T-helper 2 cell treated with Interferon-gamma antibody and Interleukin-4, amounts not matched to agents 100 ng/mL and 5 ng/mL, for 36 hours (primary cell): ENCODE measurements at regions not wholly inside any gene's neighbourhood (a gene's known extent, or its start where the extent isn't known, plus 50 kb on each side); places are given as distances from the start of the nearest gene placed in this dataset.

Experiments used
- intact Hi-C: fragments of 100-400 bp; cut with micrococcal nuclease; formaldehyde crosslinking; loops from one replicate; pipeline ENCODE4 v1.15.1; 2023

DNA sequence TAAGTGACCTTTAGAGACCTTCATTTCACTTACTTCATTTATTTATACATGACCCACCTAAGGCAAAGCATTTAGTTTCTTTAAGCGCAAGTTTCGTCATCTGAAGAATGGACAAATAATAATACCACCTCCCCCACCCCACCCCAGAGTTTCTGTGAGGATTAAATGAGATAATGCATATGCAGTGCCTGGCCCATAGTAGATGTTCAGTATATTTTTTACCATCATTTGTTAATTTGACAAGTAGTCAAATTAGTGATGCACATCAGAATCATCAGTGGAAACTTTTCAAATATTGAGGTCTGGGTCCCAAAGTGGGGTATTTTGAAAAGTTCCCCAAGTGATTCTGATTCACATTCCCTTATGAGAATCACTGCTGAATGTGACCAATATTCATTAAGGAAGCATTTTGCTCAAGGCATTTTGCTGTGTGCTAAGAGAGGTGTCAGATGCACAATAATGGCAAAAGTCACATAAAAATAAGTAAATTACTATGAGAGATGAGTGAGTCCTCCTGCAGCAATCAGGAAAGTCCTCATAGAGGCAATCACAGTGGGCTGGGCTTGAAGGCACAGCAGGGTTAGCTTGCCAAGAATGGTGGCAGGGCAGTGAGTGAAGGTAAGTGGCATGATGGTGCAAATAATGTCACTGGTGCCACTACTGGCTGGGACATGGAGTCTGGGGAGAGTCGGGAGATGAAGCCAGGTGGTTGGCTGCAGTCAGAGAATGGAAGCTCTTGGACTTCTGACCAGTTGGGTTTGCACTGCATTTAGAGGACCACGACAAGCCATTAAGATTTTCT is 244.1 kb downstream of the PTEN start:
- intact Hi-C loops: no loop called here

DNA sequence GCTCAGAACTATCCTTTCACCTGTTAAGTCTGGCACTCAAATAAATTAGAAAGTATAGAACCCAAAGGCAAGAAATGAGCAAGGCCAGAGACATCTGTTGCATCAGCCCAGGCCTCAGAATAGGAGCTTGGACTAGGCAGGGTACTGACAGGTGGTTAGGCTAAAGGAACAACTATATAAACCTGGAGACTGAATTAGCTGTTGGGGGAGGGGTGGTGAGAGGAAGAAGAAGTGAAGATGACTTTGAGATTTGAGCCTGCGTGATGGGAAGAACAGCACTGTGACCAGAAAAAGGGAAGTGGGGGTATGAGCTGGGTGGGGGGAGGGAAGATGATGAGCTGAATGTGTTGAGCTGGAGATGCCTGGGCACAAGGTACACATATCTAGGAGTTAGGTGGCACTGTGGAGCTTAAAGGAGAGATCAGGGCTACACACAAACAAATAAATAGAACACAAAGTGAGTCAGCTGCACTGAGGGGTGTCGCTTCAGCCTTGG is 244.7 kb downstream of the PTEN start:
- intact Hi-C loops: no loop called here

DNA sequence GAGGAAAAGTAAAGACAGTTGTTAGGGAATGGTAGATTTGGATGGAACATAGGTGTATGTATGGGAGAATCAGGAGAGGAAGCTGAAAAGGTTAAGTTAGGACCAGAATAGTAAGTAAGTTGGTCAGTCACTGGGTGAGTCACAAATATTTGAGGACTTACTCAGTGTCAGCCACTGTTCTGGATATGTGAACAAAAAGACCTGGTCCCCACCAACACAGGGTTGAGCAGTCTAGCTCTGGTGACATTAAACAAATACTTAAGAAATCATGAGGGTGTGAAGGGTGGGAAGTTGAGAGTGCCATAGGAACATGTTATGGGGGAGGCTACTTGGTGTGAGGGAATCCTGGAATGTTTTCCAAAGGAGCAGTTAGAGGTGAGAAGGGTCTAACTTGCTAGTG is 246.9 kb downstream of the PTEN start:
- intact Hi-C loops: loop anchor here (10.0 kb wide), 1 partner anchor 444 kb away; no protein-coding TSS in a partner anchor

DNA sequence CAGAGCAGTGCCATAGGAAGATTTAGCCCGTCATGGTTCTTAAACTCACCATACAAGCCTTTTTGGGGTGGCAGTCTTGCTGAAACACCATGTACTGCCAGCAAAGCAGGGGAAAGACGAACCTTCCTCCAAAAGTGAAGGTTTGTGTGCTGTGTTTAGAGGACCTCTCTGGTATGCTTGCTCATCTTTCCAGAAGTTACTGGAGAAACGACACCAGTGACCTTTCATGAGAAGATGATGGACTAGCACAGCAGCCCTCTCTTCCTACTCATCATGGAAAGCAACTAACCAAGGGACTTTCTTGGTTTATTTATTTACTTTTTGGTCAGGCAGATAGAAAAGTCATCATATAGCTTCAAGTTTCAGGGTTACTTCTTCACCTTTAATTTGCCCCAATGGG is 247.4 kb downstream of the PTEN start:
- intact Hi-C loops: loop anchor here (10.0 kb wide), 1 partner anchor 444 kb away; no protein-coding TSS in a partner anchor

DNA sequence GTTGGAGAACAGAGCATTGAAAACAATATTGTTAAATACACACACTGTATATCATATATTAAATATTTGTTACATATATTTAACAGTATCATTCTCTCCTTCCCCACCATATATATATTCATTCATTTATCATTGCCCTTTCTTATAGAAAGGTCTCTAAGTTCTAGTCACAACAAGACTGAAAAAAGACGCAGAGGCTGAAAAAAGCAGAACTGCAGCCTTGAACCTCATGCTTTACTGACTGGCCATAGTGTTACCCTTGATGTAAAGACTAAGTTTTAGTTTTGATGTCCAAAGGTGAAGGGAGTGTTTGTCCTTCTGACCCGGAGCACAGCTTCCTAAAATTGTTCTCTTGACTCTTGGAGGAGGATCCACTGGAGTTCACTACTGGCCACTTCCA is 247.9 kb downstream of the PTEN start:
- intact Hi-C loops: loop anchor here (10.0 kb wide), 1 partner anchor 444 kb away; no protein-coding TSS in a partner anchor

DNA sequence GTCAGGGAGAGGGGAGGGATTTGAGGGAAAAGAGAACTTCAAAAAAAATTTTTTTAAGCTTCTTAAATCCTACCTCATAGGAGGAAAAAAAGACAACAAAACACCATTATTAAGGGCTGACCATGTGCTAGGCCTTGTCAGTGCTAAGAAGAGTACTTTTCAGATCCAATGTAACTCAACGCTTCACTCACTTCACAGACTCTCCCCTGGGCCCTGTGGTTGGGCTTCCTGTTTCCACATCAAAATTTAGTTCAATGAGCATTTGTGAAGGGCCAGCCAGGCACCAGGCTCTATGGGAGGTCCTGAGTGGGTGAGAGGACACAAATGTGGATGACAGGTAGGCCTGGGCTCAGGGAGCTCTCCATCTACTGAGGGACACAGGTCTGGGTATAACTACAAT is 249.8 kb downstream of the PTEN start:
- intact Hi-C loops: loop anchor here (10.0 kb wide), 1 partner anchor 442 kb away; no protein-coding TSS in a partner anchor

DNA sequence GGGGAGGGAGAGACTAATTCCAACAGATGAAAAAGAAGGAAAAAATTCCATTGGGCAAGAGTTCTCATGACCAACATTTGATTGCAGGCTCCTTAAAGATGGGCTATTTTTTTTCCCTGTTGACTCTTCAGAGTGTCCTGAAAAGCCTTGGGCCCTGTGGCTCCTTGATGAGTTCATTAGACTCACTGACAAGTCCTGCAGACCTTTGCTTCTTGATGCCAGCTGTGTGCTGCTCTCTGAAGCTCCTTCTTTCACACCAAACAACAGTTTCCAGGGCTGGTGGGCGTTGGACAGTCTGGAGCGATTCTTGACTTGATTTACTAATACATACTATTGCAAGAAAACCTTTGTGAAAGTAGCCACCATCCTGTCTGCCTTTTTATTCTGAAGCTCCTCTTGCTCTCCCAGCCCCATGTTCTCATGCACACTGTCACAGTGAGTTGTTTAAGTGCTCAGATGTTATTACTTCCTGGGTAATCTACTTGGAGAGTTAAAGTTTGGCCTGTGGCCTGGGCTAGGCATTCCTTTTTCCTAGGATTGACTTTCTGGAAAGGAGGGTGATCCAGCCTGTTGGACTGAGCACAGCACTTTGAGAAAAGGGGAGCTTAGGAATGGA is 250.3 kb downstream of the PTEN start:
- intact Hi-C loops: loop anchor here (1.0 to 10.0 kb wide), 2 partner anchors 253 to 441 kb away; no protein-coding TSS in a partner anchor

DNA sequence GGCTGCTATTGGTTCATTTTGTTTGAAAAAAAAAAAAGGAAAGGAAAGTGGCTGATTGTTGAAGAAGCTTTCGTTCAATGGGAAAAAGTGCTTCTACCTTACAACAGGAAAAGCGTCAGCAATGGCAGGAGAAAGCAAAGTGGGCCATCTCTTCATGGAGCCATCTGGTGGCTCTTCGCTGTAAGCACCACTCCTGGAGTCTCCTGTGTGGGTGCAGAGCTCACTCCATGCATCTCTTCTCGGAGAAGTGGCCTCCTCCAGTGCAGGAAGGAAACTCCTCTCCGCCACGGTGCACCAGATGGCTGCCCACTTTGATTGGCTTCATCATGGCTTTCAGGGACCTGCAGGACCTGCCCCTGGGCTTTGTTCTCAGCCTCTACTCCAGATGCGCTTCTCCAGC is 250.9 kb downstream of the PTEN start:
- intact Hi-C loops: loop anchor here (1.0 to 10.0 kb wide), 2 partner anchors 254 to 440 kb away; no protein-coding TSS in a partner anchor

DNA sequence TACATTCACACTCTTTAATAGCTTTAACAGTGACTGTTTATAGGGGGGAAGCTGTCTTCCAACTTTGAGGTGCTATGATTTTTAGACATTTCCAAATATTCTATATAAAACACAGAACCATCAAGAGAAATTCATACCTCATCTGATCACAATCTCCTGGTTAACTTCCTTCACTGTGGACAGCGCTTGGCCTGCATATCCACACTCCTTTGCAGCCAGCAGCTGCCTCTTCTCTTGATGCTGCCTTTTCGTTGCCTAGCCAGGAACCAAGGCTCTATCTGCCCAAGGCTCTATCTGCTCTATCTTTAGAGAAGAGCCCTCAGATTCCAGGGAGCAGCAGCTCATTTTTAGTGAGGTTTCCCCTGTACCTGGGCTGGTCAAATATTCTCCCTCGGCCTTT is 252.0 kb downstream of the PTEN start:
- intact Hi-C loops: loop anchor here (10.0 kb wide), 1 partner anchor 439 kb away; no protein-coding TSS in a partner anchor

DNA sequence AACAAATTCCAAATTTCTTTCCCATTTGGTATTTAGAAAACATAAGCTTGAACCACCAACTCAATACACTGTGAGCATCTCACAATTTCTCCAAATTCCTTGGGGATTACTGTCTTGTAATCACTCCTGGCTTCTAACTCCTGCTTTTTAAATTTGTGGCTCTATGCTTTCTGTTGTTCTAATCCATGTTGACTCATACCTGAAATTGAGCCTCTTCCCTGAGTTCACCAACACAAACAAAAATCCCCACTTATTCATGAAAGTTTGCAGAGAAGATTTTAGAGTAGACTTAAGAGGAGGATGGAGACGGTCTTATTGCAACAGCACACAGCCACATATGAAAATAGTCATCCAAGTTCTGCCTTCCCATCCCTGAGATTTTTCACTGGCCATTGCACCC is 252.5 kb downstream of the PTEN start:
- intact Hi-C loops: loop anchor here (2.0 to 10.0 kb wide), 2 partner anchors 25 to 439 kb away; no protein-coding TSS in a partner anchor

DNA sequence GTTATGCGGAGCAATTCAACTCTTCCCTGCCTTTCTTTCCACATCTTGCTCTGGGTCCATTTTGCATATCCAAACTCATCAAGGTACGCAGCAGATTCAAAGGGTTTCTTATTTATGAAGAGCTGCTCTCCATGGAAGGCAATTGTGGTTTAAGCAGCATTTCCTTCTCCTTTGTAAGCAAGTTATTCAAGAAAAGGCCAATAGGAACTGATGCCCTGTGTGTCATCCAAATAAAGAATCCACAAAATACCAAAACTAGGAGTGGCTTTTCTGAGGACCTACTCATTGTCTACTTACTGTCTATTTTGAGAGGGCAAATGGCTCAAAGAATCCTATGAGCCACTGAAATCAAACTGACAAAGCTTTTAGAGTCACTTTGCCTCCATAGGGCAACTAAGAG is 253.1 kb downstream of the PTEN start:
- intact Hi-C loops: loop anchor here (2.0 to 10.0 kb wide), 2 partner anchors 26 to 438 kb away; no protein-coding TSS in a partner anchor

DNA sequence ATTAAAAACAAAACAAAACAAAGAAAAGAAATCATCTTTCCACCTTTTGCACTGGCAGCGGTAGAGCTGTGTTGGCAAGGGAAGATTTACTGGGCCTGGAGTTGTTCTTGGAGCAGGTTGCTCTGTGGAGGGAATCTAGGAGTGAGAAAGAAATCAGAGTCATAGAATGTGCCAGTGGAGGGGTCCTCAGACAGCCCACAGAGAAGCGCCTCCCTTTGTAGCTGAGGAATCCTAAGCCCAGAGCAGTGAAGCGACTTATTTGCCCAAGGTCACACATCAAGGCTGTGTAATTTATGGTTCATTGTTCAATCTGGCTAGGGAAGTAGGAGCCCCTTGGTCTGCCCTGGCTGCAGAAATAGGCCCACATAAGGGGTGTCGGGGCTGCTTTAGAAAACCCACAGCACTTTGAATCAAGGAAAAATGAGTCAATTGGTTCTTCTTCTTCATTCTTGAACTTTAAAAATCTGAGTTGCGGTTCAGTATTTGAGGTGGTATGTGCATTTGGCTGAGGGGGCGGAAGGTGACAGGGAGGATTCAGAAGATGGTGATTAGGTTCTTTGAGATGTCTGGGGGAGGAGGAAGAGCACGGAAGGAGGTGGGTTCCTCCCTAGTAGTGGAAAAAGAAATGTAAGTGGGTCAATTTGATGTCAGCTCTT is 253.7 kb downstream of the PTEN start:
- intact Hi-C loops: loop anchor here (2.0 to 10.0 kb wide), 2 partner anchors 26 to 438 kb away; no protein-coding TSS in a partner anchor

DNA sequence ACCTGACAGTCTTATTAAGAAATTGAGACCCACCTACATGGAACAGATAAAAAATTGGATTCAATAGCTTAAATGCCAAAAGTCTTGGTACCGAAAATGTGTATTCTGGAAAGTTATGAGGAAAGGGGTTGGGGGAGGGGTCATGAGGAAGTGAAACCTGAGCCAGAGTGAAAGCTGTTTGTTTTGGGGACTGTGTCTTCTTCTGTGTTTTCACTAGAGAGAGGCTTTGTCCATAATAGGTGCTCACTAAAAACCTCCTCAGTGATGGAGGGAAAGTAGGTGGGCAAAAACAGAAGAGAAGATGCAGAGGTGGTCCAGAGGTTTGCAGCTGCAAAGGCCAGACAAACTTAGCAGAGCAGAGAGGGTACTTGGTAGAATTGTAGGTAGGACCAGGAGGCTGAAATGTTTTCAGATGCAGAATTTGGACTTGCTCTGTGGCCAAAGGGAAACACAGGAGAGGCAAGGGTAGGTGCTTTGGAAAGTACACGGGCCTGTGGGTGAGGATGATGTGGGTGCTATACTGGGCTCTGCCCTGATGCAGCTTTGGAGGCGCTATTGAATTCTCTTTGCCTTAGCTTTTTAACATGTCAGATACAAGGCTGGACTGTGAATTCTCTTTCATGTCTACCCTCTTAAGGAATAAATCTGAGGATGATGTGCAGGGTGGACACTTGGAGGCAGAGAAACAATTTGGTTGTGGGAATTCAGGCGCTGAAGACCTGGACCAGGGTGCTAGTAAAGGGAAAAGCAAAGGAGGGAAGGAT is 254.6 kb downstream of the PTEN start:
- intact Hi-C loops: loop anchor here (2.0 to 10.0 kb wide), 2 partner anchors 27 to 437 kb away; no protein-coding TSS in a partner anchor

DNA sequence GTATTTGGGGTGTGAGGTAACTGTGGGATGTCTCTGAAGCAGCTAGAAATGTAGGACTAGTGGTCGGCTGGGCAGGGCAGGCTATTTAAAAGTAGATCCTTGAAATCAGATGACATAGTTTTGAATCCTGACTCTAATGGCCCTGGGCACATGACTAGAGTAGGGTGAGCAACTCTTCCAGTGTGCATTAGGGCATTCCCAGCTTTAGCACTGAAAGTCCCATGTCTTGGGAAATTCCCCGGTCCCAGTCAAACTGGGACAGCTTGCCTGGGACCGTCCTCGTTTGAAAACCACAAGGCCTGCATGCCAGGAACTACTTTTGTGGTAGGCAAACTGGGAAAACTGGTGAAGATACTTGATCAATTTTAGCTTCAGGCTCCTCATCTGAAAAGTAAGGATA is 255.3 kb downstream of the PTEN start:
- intact Hi-C loops: loop anchor here (10.0 kb wide), 1 partner anchor 436 kb away; no protein-coding TSS in a partner anchor

DNA sequence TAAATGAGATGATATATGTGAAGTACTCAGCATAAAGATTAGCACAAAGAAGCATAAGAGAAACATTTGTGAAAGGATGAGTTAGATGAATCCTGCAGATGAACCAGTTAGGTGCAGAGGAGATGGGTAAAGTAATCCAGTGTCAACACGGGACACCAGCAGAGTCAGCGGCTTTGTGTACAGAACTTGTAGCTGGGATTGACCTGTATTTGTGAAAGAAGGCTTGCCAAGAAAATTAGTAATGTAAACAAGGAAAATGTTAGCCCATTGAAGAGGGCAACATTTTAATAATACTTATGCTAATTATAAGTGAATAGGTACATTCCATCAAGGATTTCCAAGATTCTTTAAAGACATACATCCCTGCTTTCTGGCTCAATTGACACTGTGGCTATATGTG is 255.7 kb downstream of the PTEN start:
- intact Hi-C loops: loop anchor here (10.0 kb wide), 1 partner anchor 436 kb away; no protein-coding TSS in a partner anchor

DNA sequence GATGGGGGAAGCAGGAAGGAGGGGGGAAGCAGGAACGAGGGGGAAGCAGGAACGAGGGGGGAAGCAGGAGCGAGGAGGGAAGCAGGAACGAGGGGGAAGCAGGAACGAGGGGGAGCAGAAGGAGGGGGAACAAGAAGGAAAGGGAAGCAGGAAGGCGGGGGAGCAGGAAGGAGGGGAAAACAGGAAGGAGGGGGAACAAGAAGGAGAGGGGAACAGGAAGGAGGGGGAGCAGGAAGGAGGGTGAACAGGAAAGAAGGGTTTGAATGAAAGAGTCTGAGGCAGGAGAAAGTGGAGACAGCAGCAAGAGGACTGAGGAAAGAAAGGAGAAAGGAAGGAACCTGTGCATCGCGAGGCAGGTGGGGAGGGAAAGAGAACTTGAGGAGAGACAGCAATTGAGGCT is 256.6 kb downstream of the PTEN start:
- intact Hi-C loops: no loop called here

DNA sequence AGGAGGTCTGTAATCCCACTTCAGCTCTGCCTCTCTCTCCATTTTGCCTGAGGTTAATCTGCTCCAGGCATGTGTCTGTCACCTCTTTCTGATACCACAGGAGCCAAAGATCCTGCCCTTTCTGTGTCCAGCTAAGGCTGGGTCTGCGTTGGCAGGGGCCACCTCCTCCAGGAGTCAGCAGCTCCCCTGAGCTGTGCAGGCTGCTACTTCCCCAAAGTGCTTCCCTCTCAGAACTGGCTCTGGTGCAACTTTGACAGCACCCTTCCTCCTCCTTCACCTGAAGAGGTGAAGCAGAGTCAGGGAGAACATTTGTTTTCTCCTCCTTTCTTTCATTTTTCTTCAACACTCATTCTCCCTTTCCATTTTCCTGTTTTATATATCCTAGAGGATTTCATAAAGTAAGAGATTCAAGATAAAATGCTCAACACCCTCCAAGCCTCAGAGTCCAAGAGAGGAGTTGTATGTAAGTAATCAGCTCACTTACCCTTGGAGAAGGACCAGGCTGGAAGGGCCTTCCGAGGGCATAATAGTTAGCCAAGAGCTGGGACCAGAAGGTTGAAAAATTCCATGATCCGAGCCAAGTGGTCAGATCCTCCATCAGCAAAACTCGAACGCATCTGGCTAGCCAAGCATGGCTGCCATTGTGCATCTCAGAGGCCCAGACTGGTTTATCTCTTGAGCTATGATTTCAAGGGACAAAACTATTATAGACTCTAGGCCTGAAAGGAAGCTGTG is 257.3 kb downstream of the PTEN start:
- intact Hi-C loops: no loop called here

DNA sequence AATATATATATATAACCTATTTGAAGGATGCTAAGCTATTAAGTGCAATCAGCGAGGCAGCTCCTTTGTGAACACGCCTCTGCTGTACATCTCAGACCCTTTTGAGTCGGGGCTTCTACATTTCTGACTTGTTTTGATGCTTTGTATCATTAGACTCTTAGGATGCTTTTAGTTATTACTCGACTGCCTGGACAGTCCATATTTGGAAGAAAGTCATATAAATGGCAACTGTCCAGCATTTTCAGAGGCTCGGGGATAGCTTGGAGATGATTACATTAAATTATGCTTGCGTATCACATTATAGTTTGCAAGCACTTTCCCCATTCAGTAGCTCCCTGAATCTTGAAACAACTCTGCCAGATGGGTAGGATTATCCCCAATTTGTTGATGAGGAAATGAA is 257.9 kb downstream of the PTEN start:
- intact Hi-C loops: no loop called here

DNA sequence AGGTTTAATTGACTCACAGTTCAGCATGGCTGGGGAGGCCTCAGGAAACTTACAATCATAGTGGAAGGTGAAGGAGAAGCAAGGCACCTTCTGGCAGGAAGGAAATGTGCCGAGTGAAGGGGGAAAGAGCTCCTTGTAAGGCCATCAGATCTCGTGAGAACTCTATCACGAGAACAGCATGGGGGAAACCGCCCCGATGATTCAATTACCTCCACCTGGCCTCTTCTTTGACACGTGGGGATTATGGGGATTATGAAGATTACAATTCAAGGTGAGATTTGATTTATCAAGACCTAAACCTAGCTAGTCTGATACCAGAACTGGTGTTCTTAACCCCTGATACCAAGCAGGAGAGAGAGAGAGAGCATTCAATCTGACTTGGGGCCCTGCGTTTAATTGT is 258.7 kb downstream of the PTEN start:
- intact Hi-C loops: no loop called here

DNA sequence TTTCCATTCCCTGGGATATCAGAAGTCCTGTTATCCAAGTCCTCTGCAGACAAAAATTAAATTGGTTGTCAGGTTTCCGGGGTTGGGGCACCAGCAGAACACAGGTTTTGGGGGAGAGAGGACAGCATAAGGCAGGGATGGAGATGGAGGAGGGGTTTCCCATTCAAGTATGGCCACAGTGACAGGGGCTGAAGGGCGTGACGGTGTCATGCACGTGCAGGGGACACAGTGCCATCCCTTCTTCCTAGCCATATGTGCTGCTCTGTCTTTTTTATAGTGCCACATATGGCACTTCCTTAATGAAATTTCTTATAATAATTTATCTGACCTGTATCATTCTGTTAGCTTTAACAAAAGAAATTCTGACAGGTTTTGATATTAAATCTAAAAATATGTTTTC is 259.2 kb downstream of the PTEN start:
- intact Hi-C loops: no loop called here
